Right lobe of liver (tissue), 4 donors: ENCODE measurements at regions not wholly inside any gene's neighbourhood (a gene's known extent, or its start where the extent isn't known, plus 50 kb on each side); places are given as distances from the start of the nearest gene placed in this dataset.

Source experiments
- POLR2A ChIP-seq: fragments of 450-650 bp; IDR thresholded peaks from one replicate; pipeline ENCODE4 v1.6.1; 2017; ENCODE audit warnings: antibody characterized with exemption, mild to moderate bottlenecking
- TF ChIP-seq, protein P1 (sequence below), 4 donors: fragments of 200-600 bp in 3 of 4; fragments of 450-650 bp in 1 of 4; IDR thresholded peaks; one replicate each; pipeline versions ENCODE4 v1.5.1 to v1.8.0; 2016 to 2022; ENCODE audit warnings: antibody characterized with exemption in 4 of 4, mild to moderate bottlenecking in 2 of 4
- donor health status: DM: no; HTN: no; CAD: no.
- donor health status: DM: no; HTN: no; CAD: no.
- donor health status: DM: no; HTN: yes; CAD: no.

DNA sequence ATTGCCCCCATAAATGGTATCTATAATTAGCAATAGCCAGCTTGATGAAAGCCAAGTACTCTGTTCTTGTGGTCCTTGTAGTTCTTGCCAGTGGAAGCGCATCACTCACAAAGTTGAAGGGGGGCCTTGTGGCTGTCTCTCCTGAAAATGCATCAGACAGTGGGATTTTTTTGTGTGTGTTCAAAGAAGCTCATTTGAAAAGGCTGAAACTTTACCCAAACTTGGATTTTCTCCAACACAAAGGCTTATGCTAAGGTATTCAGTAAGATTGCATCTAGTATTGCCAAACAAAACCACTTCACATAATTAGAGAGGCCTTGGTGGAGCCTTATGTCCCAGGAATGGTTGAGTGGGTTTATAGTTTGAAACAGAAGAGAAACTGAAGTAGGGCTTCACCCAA is 216.7 kb upstream of the TMTC1 start:
- no peak for TF ChIP-seq POLR2A
- TF ChIP-seq, protein P1, sequence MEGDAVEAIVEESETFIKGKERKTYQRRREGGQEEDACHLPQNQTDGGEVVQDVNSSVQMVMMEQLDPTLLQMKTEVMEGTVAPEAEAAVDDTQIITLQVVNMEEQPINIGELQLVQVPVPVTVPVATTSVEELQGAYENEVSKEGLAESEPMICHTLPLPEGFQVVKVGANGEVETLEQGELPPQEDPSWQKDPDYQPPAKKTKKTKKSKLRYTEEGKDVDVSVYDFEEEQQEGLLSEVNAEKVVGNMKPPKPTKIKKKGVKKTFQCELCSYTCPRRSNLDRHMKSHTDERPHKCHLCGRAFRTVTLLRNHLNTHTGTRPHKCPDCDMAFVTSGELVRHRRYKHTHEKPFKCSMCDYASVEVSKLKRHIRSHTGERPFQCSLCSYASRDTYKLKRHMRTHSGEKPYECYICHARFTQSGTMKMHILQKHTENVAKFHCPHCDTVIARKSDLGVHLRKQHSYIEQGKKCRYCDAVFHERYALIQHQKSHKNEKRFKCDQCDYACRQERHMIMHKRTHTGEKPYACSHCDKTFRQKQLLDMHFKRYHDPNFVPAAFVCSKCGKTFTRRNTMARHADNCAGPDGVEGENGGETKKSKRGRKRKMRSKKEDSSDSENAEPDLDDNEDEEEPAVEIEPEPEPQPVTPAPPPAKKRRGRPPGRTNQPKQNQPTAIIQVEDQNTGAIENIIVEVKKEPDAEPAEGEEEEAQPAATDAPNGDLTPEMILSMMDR (IDR thresholded peaks at IDR 0.05): no peak
